ENCODE measurements at regions not wholly inside any gene's neighbourhood (a gene's known extent, or its start where the extent isn't known, plus 50 kb on each side); places are given as distances from the start of the nearest gene placed in this dataset.

DNA sequence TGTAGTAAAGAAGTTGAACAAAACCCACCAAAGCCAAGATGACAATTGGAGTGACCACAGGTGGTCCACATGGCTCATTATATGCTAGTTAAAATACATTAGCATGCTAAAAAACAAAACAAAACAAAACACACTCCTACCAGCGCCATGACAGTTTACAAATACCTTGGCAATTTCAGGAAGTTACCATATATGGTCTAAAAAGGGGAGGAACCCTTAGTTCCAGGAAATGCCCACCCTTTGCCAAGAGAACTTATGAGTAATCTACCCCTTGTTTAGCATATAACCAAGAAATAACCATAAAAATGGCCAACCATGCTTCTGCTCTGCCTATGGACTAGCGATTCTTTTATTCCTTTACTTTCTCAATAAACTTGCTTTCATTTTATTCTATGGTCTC lies 979.1 kb upstream of the POT1 start:
- no peaks in the 10 kb centered on the region for H3K9me2 ChIP-seq (ENCODE audit: insufficient read depth)
- H3K27me3 ChIP-seq (replicated peaks; ENCODE audit: insufficient read depth): no peaks in the 10 kb centered on the region
- no peak overlapping the region for H3K9ac ChIP-seq
- H4K20me1 ChIP-seq (ENCODE audit: insufficient read depth): no peaks in the 10 kb centered on the region
- no peaks in the 10 kb centered on the region for H3K36me3 ChIP-seq (ENCODE audit: low read depth)
- 29 to 50% methylated on average over 2 of the region's 2 CpGs for WGBS, 2 experiments (ENCODE audit: low coverage in 1 of 2, low lambda C conversion rate in 2 of 2, missing lambda C conversion rate in 2 of 2)
- no peaks in the 10 kb centered on the region for H3K79me2 ChIP-seq (ENCODE audit: insufficient read depth)
- no peak overlapping the region for H3K4me3 ChIP-seq
- no peak overlapping the region for H3K27ac ChIP-seq
- no peak for DNase-seq
- no peak overlapping the region for H2AFZ ChIP-seq
- in situ Hi-C loops (cut with MboI): no loop called here
- TF ChIP-seq EZH2phosphoT487 (IDR thresholded peaks at IDR 0.05; ENCODE audit: insufficient read depth, low read depth) (no peak), EZH2 (IDR thresholded peaks at IDR 0.05; ENCODE audit: insufficient read depth, poor library complexity, severe bottlenecking) (no peak)
- H3K4me2 ChIP-seq (ENCODE audit: unreplicated experiment): no peak overlapping the region
- no peaks in the 10 kb centered on the region for H3K4me1 ChIP-seq (ENCODE audit: insufficient read depth)
- H3F3A ChIP-seq (ENCODE audit: insufficient read depth): no peaks in the 10 kb centered on the region
- no peaks in the 10 kb centered on the region for H3K9me3 ChIP-seq (ENCODE audit: low read depth)

DNA sequence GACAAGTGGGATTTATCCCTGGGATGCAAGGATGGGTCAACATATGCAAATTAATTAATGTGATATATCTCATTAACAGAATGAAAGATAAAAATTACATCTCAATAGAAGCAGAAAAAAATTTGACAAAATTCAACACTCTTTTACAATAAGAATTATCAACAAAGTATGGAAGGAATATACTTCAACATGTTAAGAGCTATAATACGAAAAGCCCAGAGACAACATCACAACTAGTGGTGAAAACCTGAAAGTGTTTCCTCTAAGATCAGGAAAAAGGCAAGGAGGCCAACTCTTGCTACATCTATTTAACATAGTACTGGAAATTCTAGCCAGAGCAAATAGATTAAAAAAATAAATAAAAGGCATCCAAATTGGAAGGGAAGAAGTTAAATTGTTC lies 970.0 kb upstream of the POT1 start:
- Histone ChIP-seq H3K9me2 (ENCODE audit: insufficient read depth) (no peaks in the 10 kb centered on the region), H3K27me3 (replicated peaks; ENCODE audit: insufficient read depth) (no peaks in the 10 kb centered on the region), H3K4me3 (no peak overlapping the region), H3F3A (ENCODE audit: insufficient read depth) (no peaks in the 10 kb centered on the region), H3K4me2 (ENCODE audit: unreplicated experiment) (no peak overlapping the region), H3K36me3 (ENCODE audit: low read depth) (no peaks in the 10 kb centered on the region), H3K9ac (no peak overlapping the region), H3K27ac (no peak overlapping the region), H3K9me3 (ENCODE audit: low read depth) (no peaks in the 10 kb centered on the region), H3K4me1 (ENCODE audit: insufficient read depth) (no peaks in the 10 kb centered on the region), H4K20me1 (ENCODE audit: insufficient read depth) (no peaks in the 10 kb centered on the region), H3K79me2 (ENCODE audit: insufficient read depth) (no peaks in the 10 kb centered on the region), H2AFZ (no peak overlapping the region)
- WGBS, 2 experiments (ENCODE audit: low coverage in 1 of 2, low lambda C conversion rate in 2 of 2, missing lambda C conversion rate in 2 of 2): 13 to 17% methylated on average over 1 of the region's 1 CpG
- no peak for DNase-seq
- no peak for TF ChIP-seq EZH2 (IDR thresholded peaks at IDR 0.05; ENCODE audit: insufficient read depth, poor library complexity, severe bottlenecking)
- no peak for TF ChIP-seq EZH2phosphoT487 (IDR thresholded peaks at IDR 0.05; ENCODE audit: insufficient read depth, low read depth)
- in situ Hi-C loops (cut with MboI): no loop called here

DNA sequence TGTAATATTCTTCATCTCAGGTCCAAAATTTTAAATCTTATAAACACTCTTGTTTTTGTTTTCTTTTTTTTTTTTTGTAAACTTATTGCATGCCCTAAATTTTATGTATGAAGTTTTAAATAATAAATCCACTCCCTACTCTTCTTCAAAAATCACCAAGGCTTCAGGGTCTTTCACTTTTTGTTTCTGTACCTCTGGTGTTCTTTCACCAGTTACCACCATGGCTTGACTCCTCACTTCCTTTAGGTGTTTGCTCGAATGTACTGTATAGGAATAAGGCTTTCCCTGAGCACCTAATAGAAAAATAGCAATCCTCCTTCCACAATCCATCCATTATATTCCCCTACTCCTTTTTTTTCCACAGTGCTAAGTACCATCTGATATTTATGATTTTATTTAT lies 962.8 kb upstream of the POT1 start:
- H3K36me3 ChIP-seq (ENCODE audit: low read depth): no peaks in the 10 kb centered on the region
- 16 to 17% methylated on average over 1 of the region's 1 CpG for WGBS, 2 experiments (ENCODE audit: low coverage in 1 of 2, low lambda C conversion rate in 2 of 2, missing lambda C conversion rate in 2 of 2)
- no peaks in the 10 kb centered on the region for H4K20me1 ChIP-seq (ENCODE audit: insufficient read depth)
- H3K4me3 ChIP-seq: no peak overlapping the region
- no peak overlapping the region for H3K9ac ChIP-seq
- H3K4me1 ChIP-seq (ENCODE audit: insufficient read depth): no peaks in the 10 kb centered on the region
- H3F3A ChIP-seq (ENCODE audit: insufficient read depth): no peaks in the 10 kb centered on the region
- H3K9me2 ChIP-seq (ENCODE audit: insufficient read depth): no peaks in the 10 kb centered on the region
- no peak overlapping the region for H3K27ac ChIP-seq
- H2AFZ ChIP-seq: no peak overlapping the region
- H3K27me3 ChIP-seq (replicated peaks; ENCODE audit: insufficient read depth): no peaks in the 10 kb centered on the region
- TF ChIP-seq EZH2phosphoT487 (IDR thresholded peaks at IDR 0.05; ENCODE audit: insufficient read depth, low read depth): no peak
- TF ChIP-seq EZH2 (IDR thresholded peaks at IDR 0.05; ENCODE audit: insufficient read depth, poor library complexity, severe bottlenecking): no peak
- no peak overlapping the region for H3K4me2 ChIP-seq (ENCODE audit: unreplicated experiment)
- in situ Hi-C loops (cut with MboI): no loop called here
- DNase-seq: no peak
- no peaks in the 10 kb centered on the region for H3K9me3 ChIP-seq (ENCODE audit: low read depth)
- H3K79me2 ChIP-seq (ENCODE audit: insufficient read depth): no peaks in the 10 kb centered on the region

DNA sequence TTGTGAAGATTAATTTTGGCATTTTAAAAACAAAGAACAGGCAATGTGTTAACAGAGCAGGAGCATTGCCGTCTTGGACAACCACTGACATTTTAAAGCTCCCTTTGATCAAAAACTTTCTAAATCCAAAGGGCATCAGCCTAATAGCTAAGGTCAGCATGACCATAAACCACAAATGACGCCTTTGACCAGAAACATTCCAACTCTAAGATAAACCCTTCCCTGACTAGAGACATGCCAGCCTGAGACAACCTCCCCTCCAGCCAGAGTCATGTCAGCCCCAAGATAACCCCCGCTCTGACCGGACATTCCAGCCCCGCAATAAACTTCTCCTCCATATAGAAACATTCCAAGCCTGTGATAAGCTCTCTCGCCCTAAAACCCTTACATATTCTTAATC lies 949.4 kb upstream of the POT1 start:
- WGBS, 2 experiments (ENCODE audit: low coverage in 1 of 2, low lambda C conversion rate in 2 of 2, missing lambda C conversion rate in 2 of 2): 23 to 34% methylated on average over 6 of the region's 6 CpGs
- H4K20me1 ChIP-seq (ENCODE audit: insufficient read depth): no peaks in the 10 kb centered on the region
- H3K4me1 ChIP-seq (ENCODE audit: insufficient read depth): no peaks in the 10 kb centered on the region
- in situ Hi-C loops (cut with MboI): no loop called here
- H3K9me3 ChIP-seq (ENCODE audit: low read depth): no peaks in the 10 kb centered on the region
- H3F3A ChIP-seq (ENCODE audit: insufficient read depth): no peaks in the 10 kb centered on the region
- no peak overlapping the region for H3K27ac ChIP-seq
- H3K9ac ChIP-seq: no peak overlapping the region
- TF ChIP-seq EZH2 (IDR thresholded peaks at IDR 0.05; ENCODE audit: insufficient read depth, poor library complexity, severe bottlenecking) (no peak), EZH2phosphoT487 (IDR thresholded peaks at IDR 0.05; ENCODE audit: insufficient read depth, low read depth) (no peak)
- DNase-seq: no peak
- no peak overlapping the region for H2AFZ ChIP-seq
- no peaks in the 10 kb centered on the region for H3K27me3 ChIP-seq (replicated peaks; ENCODE audit: insufficient read depth)
- H3K4me3 ChIP-seq: no peak overlapping the region
- H3K9me2 ChIP-seq (ENCODE audit: insufficient read depth): no peaks in the 10 kb centered on the region
- no peak overlapping the region for H3K4me2 ChIP-seq (ENCODE audit: unreplicated experiment)
- no peaks in the 10 kb centered on the region for H3K79me2 ChIP-seq (ENCODE audit: insufficient read depth)
- H3K36me3 ChIP-seq (ENCODE audit: low read depth): no peaks in the 10 kb centered on the region
